ENCODE measurements at regions not wholly inside any gene's neighbourhood (a gene's known extent, or its start where the extent isn't known, plus 50 kb on each side); places are given as distances from the start of the nearest gene placed in this dataset.

GRCh38 chr1:2935751-2936390 is 85.4 kb upstream of the ACTRT2 start:
- DNase-seq, result no peak

- DNase-seq, result no peak
Observed at GRCh38 chr1:2936559-2937515, 84.4 kb upstream of the ACTRT2 start.

GRCh38 chr1:2937805-2938204 is 83.5 kb upstream of the ACTRT2 start:
- no peak for DNase-seq

GRCh38 chr1:2939041-2939552 is 82.2 kb upstream of the ACTRT2 start:
- no peak for DNase-seq

GRCh38 chr1:2940178-2940577 is 81.1 kb upstream of the ACTRT2 start:
- DNase-seq, result no peak

- no peak for DNase-seq
Observed at GRCh38 chr1:2941040-2941439, 80.2 kb upstream of the ACTRT2 start.

- no peak for DNase-seq
Observed at GRCh38 chr1:2941907-2942306, 79.4 kb upstream of the ACTRT2 start.

GRCh38 chr1:2942410-2942809 is 78.9 kb upstream of the ACTRT2 start:
- no peak for DNase-seq

- no peak for DNase-seq
Observed at GRCh38 chr1:2943686-2944260, 77.5 kb upstream of the ACTRT2 start.

GRCh38 chr1:2944705-2945104 is 76.6 kb upstream of the ACTRT2 start:
- DNase-seq, result no peak

GRCh38 chr1:2945821-2946231 is 75.4 kb upstream of the ACTRT2 start:
- DNase-seq, result no peak

- DNase-seq, result no peak
Observed at GRCh38 chr1:2946291-2946690, 75.0 kb upstream of the ACTRT2 start.

- DNase-seq, result no peak
Observed at GRCh38 chr1:2946999-2947690, 74.1 kb upstream of the ACTRT2 start.

- DNase-seq, result no peak
Observed at GRCh38 chr1:2948001-2948750, 73.1 kb upstream of the ACTRT2 start.

GRCh38 chr1:2948751-2949680 is 72.3 kb upstream of the ACTRT2 start:
- DNase-seq, result no peak

- DNase-seq, result no peak
Observed at GRCh38 chr1:2949966-2950925, 71.0 kb upstream of the ACTRT2 start.

GRCh38 chr1:2950926-2951305 is 70.4 kb upstream of the ACTRT2 start:
- no peak for DNase-seq

GRCh38 chr1:2951856-2952255 is 69.4 kb upstream of the ACTRT2 start:
- DNase-seq, result no peak

- no peak for DNase-seq
Observed at GRCh38 chr1:2952371-2952770, 68.9 kb upstream of the ACTRT2 start.

- DNase-seq, result no peak
Observed at GRCh38 chr1:2952992-2953391, 68.3 kb upstream of the ACTRT2 start.

All from fibroblast of skin of back (primary cell).